IMR-90 (cell line): ENCODE measurements at regions not wholly inside any gene's neighbourhood (a gene's known extent, or its start where the extent isn't known, plus 50 kb on each side); places are given as distances from the start of the nearest gene placed in this dataset.

Experiments used
- ATAC-seq: fragments of 200-7000 bp; cut with Tn5 transposase; 2 replicates; pipeline ENCODE4 v1.9.1; 2020; ENCODE audit warnings: low read depth, mild to moderate bottlenecking, moderate library complexity
- BruUV-seq: library from RNA; stranded (reverse); fragments of 400-500 nt; replicated peaks from 2 replicates; lab custom pipeline; 2021; lab: Mats Ljungman, UMichigan
- CTCF ChIA-PET: fragments of 300-600 bp; formaldehyde crosslinking; extraction: SDS; loops from one replicate; lab custom pipeline; 2021; ENCODE audit warnings: antibody characterized with exemption; lab: Yijun Ruan, JAX
- POLR2A ChIA-PET: fragments of 300-600 bp; sonication (Branson Sonifier 250); formaldehyde crosslinking; loops from one replicate; lab custom pipeline; 2022; ENCODE audit warnings: antibody characterized with exemption; ENCODE audit not compliant: unreplicated experiment; lab: Charles Lee
- DNase-seq: peaks from one replicate; pipeline ENCODE4 v3.0.0; 2013
- H2AFZ ChIP-seq: replicated peaks from 2 replicates; pipeline ENCODE3; 2013; ENCODE audit warnings: low read length, mild to moderate bottlenecking; ENCODE audit not compliant: poor library complexity
- H2AK5ac ChIP-seq: 2 replicates; pipeline ENCODE4 v1.6.1; 2013; ENCODE audit warnings: low read depth, low read length, inconsistent platforms
- H2AK9ac ChIP-seq: replicated peaks from 2 replicates; pipeline ENCODE3; 2013; ENCODE audit warnings: mild to moderate bottlenecking, low read depth, low read length, moderate library complexity; ENCODE audit not compliant: poor library complexity
- H2BK120ac ChIP-seq: 2 replicates; pipeline ENCODE4 v1.6.1; 2013; ENCODE audit warnings: low read depth, low read length, inconsistent platforms
- H2BK15ac ChIP-seq: 3 replicates; pipeline ENCODE4 v1.6.1; 2013; ENCODE audit warnings: low read depth, low read length, inconsistent platforms
- H2BK20ac ChIP-seq: 2 replicates; pipeline ENCODE4 v1.6.1; 2013; ENCODE audit warnings: low read depth, mild to moderate bottlenecking, inconsistent platforms, low read length, moderate library complexity
- H2BK5ac ChIP-seq: 2 replicates; pipeline ENCODE4 v1.6.1; 2013; ENCODE audit warnings: mild to moderate bottlenecking, low read depth, low read length, inconsistent platforms; ENCODE audit not compliant: poor library complexity, severe bottlenecking
- H3K14ac ChIP-seq: replicated peaks from 2 replicates; pipeline ENCODE4 v1.6.1; 2013; ENCODE audit warnings: low read depth, low read length, inconsistent platforms
- H3K18ac ChIP-seq: 2 replicates; pipeline ENCODE4 v1.6.1; 2013; ENCODE audit warnings: low read depth, low read length, control low read depth
- H3K23ac ChIP-seq: 2 replicates; pipeline ENCODE4 v1.6.1; 2013; ENCODE audit warnings: low read depth, low read length, inconsistent platforms
- H3K27ac ChIP-seq: 2 replicates; pipeline ENCODE4 v1.5.1; 2013; ENCODE audit warnings: mild to moderate bottlenecking, control low read depth, low read length; ENCODE audit not compliant: insufficient read depth
- H3K27me3 ChIP-seq: 2 replicates; pipeline ENCODE4 v1.6.1; 2013; ENCODE audit warnings: low read length; ENCODE audit not compliant: control insufficient read depth, insufficient read depth
- H3K36me3 ChIP-seq: 2 replicates; pipeline ENCODE4 v1.6.1; 2013; ENCODE audit warnings: low read length, mixed read lengths; ENCODE audit not compliant: control insufficient read depth, insufficient read depth
- H3K4ac ChIP-seq: 2 replicates; pipeline ENCODE4 v1.6.1; 2013; ENCODE audit warnings: low read depth, low read length, inconsistent platforms
- H3K4me1 ChIP-seq: 2 replicates; pipeline ENCODE4 v1.6.1; 2013; ENCODE audit warnings: low read length, mixed read lengths; ENCODE audit not compliant: control insufficient read depth, insufficient read depth
- H3K4me2 ChIP-seq: 2 replicates; pipeline ENCODE4 v1.6.1; 2013; ENCODE audit warnings: low read depth, mild to moderate bottlenecking, control low read depth, low read length, moderate library complexity
- H3K4me3 ChIP-seq: 2 replicates; pipeline ENCODE4 v1.5.1; 2013; ENCODE audit warnings: low read depth, mild to moderate bottlenecking, control low read depth, low read length, moderate library complexity; ENCODE audit not compliant: insufficient read depth
- H3K56ac ChIP-seq: 2 replicates; pipeline ENCODE4 v1.6.1; 2013; ENCODE audit warnings: low read length, inconsistent platforms; ENCODE audit not compliant: insufficient read depth; ENCODE audit errors: extremely low read depth
- H3K79me1 ChIP-seq, 2 experiments: 2 replicates each; pipeline ENCODE4 v1.6.1; 2013; ENCODE audit warnings: low read length in 2 of 2, inconsistent platforms in 1 of 2, low read depth in 1 of 2
- H3K9ac ChIP-seq: 2 replicates; pipeline ENCODE4 v1.6.1; 2013; ENCODE audit warnings: low read depth, low read length, control low read depth
- H3K9me1 ChIP-seq: 2 replicates; pipeline ENCODE4 v1.6.1; 2013; ENCODE audit warnings: low read length, inconsistent platforms; ENCODE audit not compliant: insufficient read depth
- H3K9me3 ChIP-seq: 2 replicates; pipeline ENCODE4 v1.6.1; 2013; ENCODE audit warnings: low read length; ENCODE audit not compliant: control insufficient read depth, insufficient read depth
- H4K20me1 ChIP-seq: 2 replicates; pipeline ENCODE4 v1.6.1; 2013; ENCODE audit warnings: low read length, inconsistent platforms; ENCODE audit not compliant: insufficient read depth
- H4K5ac ChIP-seq: 2 replicates; pipeline ENCODE4 v1.6.1; 2013; ENCODE audit warnings: mild to moderate bottlenecking, low read depth, low read length, control low read depth
- H4K8ac ChIP-seq, 2 experiments: 2 replicates each; pipeline ENCODE4 v1.6.1; 2013; ENCODE audit warnings: low read depth in 2 of 2, low read length in 2 of 2, control low read depth in 1 of 2, inconsistent platforms in 1 of 2
- H4K91ac ChIP-seq: 2 replicates; pipeline ENCODE4 v1.6.1; 2013; ENCODE audit warnings: low read depth, low read length, inconsistent platforms; ENCODE audit not compliant: insufficient read depth
- MAZ ChIP-seq: IDR thresholded peaks from 2 replicates; pipeline ENCODE4 v1.6.1; 2012; ENCODE audit warnings: low read depth, mild to moderate bottlenecking, low read length, improper control_type of control experiment, moderate library complexity, borderline replicate concordance
- WGBS, 2 experiments: methylation state at CpG; one replicate each; pipeline versions ENCODE4 v1.1.5 to v1.1.7; 2013; ENCODE audit warnings: missing lambda C conversion rate in 2 of 2; ENCODE audit not compliant: insufficient read length in 1 of 2; ENCODE audit errors: extremely low coverage in 2 of 2; 5-methylcytosine and 5-hydroxymethylcytosine counted together
- dilution Hi-C: fragments of 300-500 bp; cut with HindIII; formaldehyde crosslinking; loops from one replicate; pipeline ENCODE4 v1.14.3; 2018; ENCODE audit warnings: low sequenced_read_pairs; ENCODE audit not compliant: unreplicated experiment
- in situ Hi-C: fragments of 300-500 bp; cut with MboI; formaldehyde crosslinking; loops from 3 replicates; pipeline ENCODE4 v1.14.3; 2019; ENCODE audit warnings: low sequenced_read_pairs, inconsistent platforms, mixed read lengths
- intact Hi-C: fragments of 100-400 bp; cut with micrococcal nuclease; formaldehyde crosslinking; loops from 2 replicates; pipeline ENCODE4 v1.10.0; 2022
- TF ChIP-seq, protein P1 (sequence below): fragments of 150-350 bp; IDR thresholded peaks from 2 replicates; pipeline ENCODE4 v1.6.1; 2017; ENCODE audit warnings: mild to moderate bottlenecking, antibody characterized with exemption, low read length, low read depth

DNA sequence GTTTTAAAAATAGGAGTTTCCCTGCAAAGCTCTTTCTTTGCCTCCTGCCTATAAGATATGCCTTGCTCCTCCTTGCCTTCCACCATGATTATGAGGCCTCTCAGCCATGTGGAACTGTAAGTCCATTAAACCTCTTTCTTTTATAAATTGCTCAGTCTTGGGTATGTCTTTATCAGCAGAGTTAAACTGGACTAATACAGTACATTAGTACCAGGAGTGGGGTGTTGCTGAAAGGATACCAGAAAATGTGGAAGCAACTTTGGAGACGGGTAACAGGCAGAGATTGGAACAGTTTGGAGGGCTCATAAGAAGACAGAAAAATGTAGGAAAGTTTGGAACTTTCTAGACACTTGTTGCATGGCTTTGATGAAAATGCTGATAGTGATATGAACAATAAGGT is 709.9 kb downstream of the LUZP2 start:
- no peak overlapping the region for H4K5ac ChIP-seq
- H3K4me1 ChIP-seq: no peaks in the 10 kb centered on the region
- TF ChIP-seq, protein P1, sequence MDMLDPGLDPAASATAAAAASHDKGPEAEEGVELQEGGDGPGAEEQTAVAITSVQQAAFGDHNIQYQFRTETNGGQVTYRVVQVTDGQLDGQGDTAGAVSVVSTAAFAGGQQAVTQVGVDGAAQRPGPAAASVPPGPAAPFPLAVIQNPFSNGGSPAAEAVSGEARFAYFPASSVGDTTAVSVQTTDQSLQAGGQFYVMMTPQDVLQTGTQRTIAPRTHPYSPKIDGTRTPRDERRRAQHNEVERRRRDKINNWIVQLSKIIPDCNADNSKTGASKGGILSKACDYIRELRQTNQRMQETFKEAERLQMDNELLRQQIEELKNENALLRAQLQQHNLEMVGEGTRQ: no peak
- no peak for TF ChIP-seq MAZ
- no peak overlapping the region for H2AK9ac ChIP-seq
- no peaks in the 10 kb centered on the region for H4K20me1 ChIP-seq
- H3K4me3 ChIP-seq: no peak overlapping the region
- no peak for DNase-seq
- no peak overlapping the region for H4K91ac ChIP-seq
- no peak overlapping the region for H2BK15ac ChIP-seq
- H3K36me3 ChIP-seq: no peaks in the 10 kb centered on the region
- H2AK5ac ChIP-seq: no peak overlapping the region
- CTCF ChIA-PET: no interaction called here
- no peak overlapping the region for H3K23ac ChIP-seq
- H3K9me3 ChIP-seq: peaks cover 2% of the 10 kb centered on the region; the same call in 1 of the 2 replicates
- in situ Hi-C loops: no loop called here
- no peak for ATAC-seq
- H3K4ac ChIP-seq: no peak overlapping the region
- no peaks in the 10 kb centered on the region for H3K27me3 ChIP-seq
- H2BK5ac ChIP-seq: no peak overlapping the region
- WGBS, 2 experiments: 38% methylated on average over 1 of the region's 1 CpG; no CpG with 5 or more reads in 1 of the 2 experiments
- H2AFZ ChIP-seq: no peak overlapping the region
- dilution Hi-C loops: no loop called here
- H3K4me2 ChIP-seq: no peak overlapping the region
- no peak overlapping the region for H2BK20ac ChIP-seq
- no peak overlapping the region for H2BK120ac ChIP-seq
- BruUV-seq: no TSS peak
- H3K14ac ChIP-seq: no peak overlapping the region
- H3K18ac ChIP-seq: no peak overlapping the region
- no peak overlapping the region for H3K56ac ChIP-seq
- H3K27ac ChIP-seq: no peak overlapping the region
- intact Hi-C loops: no loop called here
- H3K9ac ChIP-seq: no peak overlapping the region
- no peaks in the 10 kb centered on the region for H3K9me1 ChIP-seq
- no peaks in the 10 kb centered on the region for H3K79me1 ChIP-seq
- POLR2A ChIA-PET: no interaction called here
- no peak overlapping the region for H4K8ac ChIP-seq
